SK-N-SH (cell line): ENCODE measurements at regions not wholly inside any gene's neighbourhood (a gene's known extent, or its start where the extent isn't known, plus 50 kb on each side); places are given as distances from the start of the nearest gene placed in this dataset.

Experiments
- CTCF ChIA-PET: fragments of 300-600, 350-600 bp; formaldehyde crosslinking; extraction: SDS; loops from one replicate; lab custom pipeline; 2021; lab: Yijun Ruan, JAX
- POLR2A ChIA-PET: fragments of 350-600 bp; sonication (Branson Sonifier 250); formaldehyde crosslinking; extraction: SDS; loops from one replicate; lab custom pipeline; 2020; ENCODE audit warnings: antibody characterized with exemption, inconsistent platforms; lab: Yijun Ruan, JAX
- DNase-seq: peaks from one replicate; pipeline ENCODE4 v3.0.0; 2012
- H2AFZ ChIP-seq: fragments of 200-600 bp; sonication (generic); 2 replicates; pipeline ENCODE4 v1.8.1; 2016; ENCODE audit warnings: antibody characterized with exemption, mild to moderate bottlenecking, low read depth
- H3F3A ChIP-seq: fragments of 200-600 bp; sonication (generic); replicated peaks from 2 replicates; pipeline ENCODE3; 2016; ENCODE audit warnings: antibody characterized with exemption, mild to moderate bottlenecking; ENCODE audit not compliant: insufficient read depth
- H3K27ac ChIP-seq, 2 experiments: fragments of 200-500 bp in 1 of 2; fragments of 200-600 bp in 1 of 2; sonication (Bioruptor generic) in 1 of 2; sonication (generic), shearing (Covaris generic) in 1 of 2; 2 replicates each; pipeline versions ENCODE4 v1.5.1 to v1.6.1; 2014 to 2016; ENCODE audit warnings: low read depth in 2 of 2, inconsistent platforms in 1 of 2, low read length in 1 of 2, mild to moderate bottlenecking in 1 of 2, mixed read lengths in 1 of 2
- H3K27me3 ChIP-seq: fragments of 200-600 bp; sonication (generic), shearing (Covaris generic); 2 replicates; pipeline ENCODE4 v1.6.1; 2016; ENCODE audit warnings: mixed run types; ENCODE audit not compliant: insufficient read depth
- H3K36me3 ChIP-seq, 2 experiments: fragments of 200-500 bp in 1 of 2; fragments of 200-600 bp in 1 of 2; sonication (Bioruptor generic) in 1 of 2; sonication (generic) in 1 of 2; replicated peaks in 1 of 2; 2 replicates each; pipeline versions ENCODE3 to v1.5.1; 2014 to 2016; ENCODE audit warnings: low read length in 1 of 2, mild to moderate bottlenecking in 1 of 2; ENCODE audit not compliant: insufficient read depth in 2 of 2, control insufficient read depth in 1 of 2
- H3K4me1 ChIP-seq, 2 experiments: fragments of 200-500 bp in 1 of 2; fragments of 200-600 bp in 1 of 2; sonication (Bioruptor generic) in 1 of 2; sonication (generic), shearing (Covaris generic) in 1 of 2; 2 replicates each; pipeline versions ENCODE4 v1.5.1 to v1.6.1; 2014 to 2016; ENCODE audit warnings: low read depth in 1 of 2, low read length in 1 of 2, mixed run types in 1 of 2; ENCODE audit not compliant: insufficient read depth in 2 of 2, control insufficient read depth in 1 of 2
- H3K4me2 ChIP-seq: fragments of 200-600 bp; sonication (generic), shearing (Covaris generic); 2 replicates; pipeline ENCODE4 v1.6.1; 2017; ENCODE audit warnings: mixed run types
- H3K4me3 ChIP-seq, 2 experiments: fragments of 200-500 bp in 1 of 2; fragments of 200-600 bp in 1 of 2; sonication (Bioruptor generic) in 1 of 2; sonication (generic), shearing (Covaris generic) in 1 of 2; 2 replicates each; pipeline versions ENCODE4 v1.5.1 to v1.8.1; 2014 to 2016; ENCODE audit warnings: low read depth in 2 of 2, inconsistent platforms in 1 of 2, low read length in 1 of 2, mild to moderate bottlenecking in 1 of 2, mixed read lengths in 1 of 2, moderate library complexity in 1 of 2
- H3K79me2 ChIP-seq: fragments of 200-600 bp; sonication (generic); 2 replicates; pipeline ENCODE4 v1.8.1; 2017; ENCODE audit warnings: mild to moderate bottlenecking; ENCODE audit not compliant: insufficient read depth
- H3K9ac ChIP-seq: fragments of 200-600 bp; sonication (generic); 2 replicates; pipeline ENCODE4 v1.6.1; 2017; ENCODE audit warnings: mixed run types
- H3K9me2 ChIP-seq: fragments of 200-600 bp; sonication (generic); 2 replicates; pipeline ENCODE4 v1.6.1; 2017; ENCODE audit warnings: mixed run types
- H3K9me3 ChIP-seq: fragments of 200-600 bp; sonication (generic); 2 replicates; pipeline ENCODE4 v1.6.1; 2017; ENCODE audit warnings: mixed run types, mild to moderate bottlenecking, moderate library complexity
- H4K20me1 ChIP-seq: fragments of 200-600 bp; sonication (generic); 2 replicates; pipeline ENCODE4 v1.6.1; 2017; ENCODE audit warnings: mild to moderate bottlenecking, mixed run types; ENCODE audit not compliant: insufficient read depth
- ELF1 ChIP-seq: IDR thresholded peaks from 2 replicates; pipeline ENCODE4 v1.4.0; 2012
- EP300 ChIP-seq, 2 experiments: IDR thresholded peaks; 2 replicates each; pipeline versions ENCODE4 v1.4.0 to v1.6.1; 2012; ENCODE audit warnings: borderline replicate concordance in 1 of 2, low read depth in 1 of 2, low read length in 1 of 2
- EZH2phosphoT487 ChIP-seq: fragments of 200-600 bp; sonication (generic); IDR thresholded peaks from 2 replicates; pipeline ENCODE4 v1.6.1; 2017; ENCODE audit warnings: low read depth, mixed run types, mild to moderate bottlenecking, antibody characterized with exemption, moderate library complexity, borderline replicate concordance
- FOSL2 ChIP-seq: IDR thresholded peaks from 2 replicates; pipeline ENCODE4 v1.4.0; 2012; ENCODE audit warnings: low read depth, mild to moderate bottlenecking, moderate library complexity, borderline replicate concordance
- FOXJ3 ChIP-seq: sonication (generic); formaldehyde crosslinking; IDR thresholded peaks from 2 replicates; pipeline ENCODE4 v1.5.1; 2020; ENCODE audit warnings: mild to moderate bottlenecking, missing genetic modification reagents
- FOXM1 ChIP-seq: IDR thresholded peaks from 2 replicates; pipeline ENCODE4 v1.4.0; 2012; ENCODE audit warnings: low read depth, mild to moderate bottlenecking
- GATA2 ChIP-seq: sonication (generic); formaldehyde crosslinking; IDR thresholded peaks from 2 replicates; pipeline ENCODE4 v1.5.0; 2020; ENCODE audit warnings: mild to moderate bottlenecking, missing genetic modification reagents
- IRF3 ChIP-seq: fragments of 150-350 bp; IDR thresholded peaks from 2 replicates; pipeline ENCODE4 v1.6.1; 2016; ENCODE audit warnings: mild to moderate bottlenecking, low read depth, low read length
- JUND ChIP-seq: IDR thresholded peaks from 2 replicates; pipeline ENCODE4 v1.4.0; 2012
- POLR2AphosphoS5 ChIP-seq: IDR thresholded peaks from 2 replicates; pipeline ENCODE4 v1.6.1; 2012; ENCODE audit warnings: low read depth, low read length
- RAD21 ChIP-seq: IDR thresholded peaks from 2 replicates; pipeline ENCODE4 v1.6.1; 2012; ENCODE audit warnings: mild to moderate bottlenecking, low read length
- RCOR1 ChIP-seq: fragments of 150-350 bp; IDR thresholded peaks from 2 replicates; pipeline ENCODE4 v1.6.1; 2017; ENCODE audit warnings: antibody characterized with exemption, low read length
- REST ChIP-seq: IDR thresholded peaks from 2 replicates; pipeline ENCODE4 v1.6.1; 2012; ENCODE audit warnings: mild to moderate bottlenecking, low read depth, low read length, moderate library complexity
- SIN3A ChIP-seq: IDR thresholded peaks from 2 replicates; pipeline ENCODE4 v1.6.1; 2012; ENCODE audit warnings: low read depth, mild to moderate bottlenecking, low read length, moderate library complexity, borderline replicate concordance
- SMC3 ChIP-seq: IDR thresholded peaks from 2 replicates; pipeline ENCODE4 v1.6.1; 2012; ENCODE audit warnings: low read depth, low read length, improper control_type of control experiment
- YY1 ChIP-seq: IDR thresholded peaks from 2 replicates; pipeline ENCODE4 v1.4.0; 2012; ENCODE audit warnings: low read depth, mild to moderate bottlenecking
- ZBTB33 ChIP-seq: IDR thresholded peaks from 2 replicates; pipeline ENCODE4 v1.4.0; 2012; ENCODE audit warnings: low read depth, borderline replicate concordance
- WGBS: methylation state at CpG from one replicate; pipeline ENCODE4 v1.1.6; 2017; ENCODE audit warnings: low lambda C conversion rate; 5-methylcytosine and 5-hydroxymethylcytosine counted together

GRCh38 chr11:134468796-134469195 is 56.8 kb upstream of the B3GAT1 start:
- Histone ChIP-seq H3K4me1 (no peaks in the 10 kb centered on the region; a peak in 1 of 4 replicates), H3K9me2 (no peaks in the 10 kb centered on the region), H3K4me3 (no peak overlapping the region), H3K9me3 (no peaks in the 10 kb centered on the region), H3K79me2 (no peaks in the 10 kb centered on the region), H3F3A (no peaks in the 10 kb centered on the region), H2AFZ (no peak overlapping the region), H3K9ac (no peak overlapping the region), H3K4me2 (no peak overlapping the region), H3K36me3 (no peaks in the 10 kb centered on the region), H4K20me1 (no peaks in the 10 kb centered on the region), H3K27ac (no peak overlapping the region), H3K27me3 (no peaks in the 10 kb centered on the region)
- DNase-seq = no peak
- ChIA-PET CTCF (no interaction called here), POLR2A (no interaction called here)
- 22% methylated on average over 2 of the region's 3 CpGs for WGBS
- no peak for TF ChIP-seq GATA2
- no peak for TF ChIP-seq YY1
- TF ChIP-seq EZH2phosphoT487 = no peak
- no peak for TF ChIP-seq REST
- TF ChIP-seq FOXJ3 (CRISPR knock-in tag) = no peak
- no peak for TF ChIP-seq IRF3
- no peak for TF ChIP-seq JUND
- no peak for TF ChIP-seq RAD21
- no peak for TF ChIP-seq SMC3
- no peak for TF ChIP-seq POLR2AphosphoS5
- TF ChIP-seq ELF1 = no peak
- no peak for TF ChIP-seq EP300 (IDR thresholded peaks at IDR 0.05; ENCODE audit: borderline replicate concordance in 1 of 2, low read depth in 1 of 2, low read length in 1 of 2)
- TF ChIP-seq ZBTB33 = no peak
- TF ChIP-seq SIN3A = no peak
- TF ChIP-seq RCOR1 = no peak
- no peak for TF ChIP-seq FOSL2
- no peak for TF ChIP-seq FOXM1
